ENCODE measurements at regions not wholly inside any gene's neighbourhood (a gene's known extent, or its start where the extent isn't known, plus 50 kb on each side); places are given as distances from the start of the nearest gene placed in this dataset.
"Not testable (repeated sequence)": the region's sequence is repeated elsewhere in the genome, so short reads cannot be mapped to it uniquely, and the experiment has no call there.

DNA sequence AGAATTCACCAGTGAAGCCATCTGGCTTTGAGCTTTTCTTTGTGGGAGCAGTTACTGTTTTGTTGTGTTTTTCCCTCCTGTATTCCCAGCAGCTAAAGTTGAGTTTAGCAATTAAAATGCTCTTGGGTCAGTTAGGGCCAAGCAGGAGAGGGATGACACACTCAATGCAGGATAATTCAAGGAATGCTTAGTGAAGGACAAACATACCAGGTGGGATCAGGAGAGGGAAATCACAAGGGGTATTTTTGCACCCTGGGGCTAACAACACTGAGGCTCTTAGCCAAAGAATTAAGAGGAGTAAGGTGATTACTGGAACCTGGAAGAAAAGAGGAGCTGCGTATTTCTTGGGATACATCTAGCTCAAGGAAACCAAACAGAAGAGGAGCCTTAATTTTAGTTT, 82.4 kb upstream of the KCND2 start:
- FAIRE-seq = no peak
- no peaks in the 10 kb centered on the region for H3K4me1 ChIP-seq (ENCODE audit: control insufficient read depth, extremely low read depth, insufficient read depth, low read length)
- dilution Hi-C loops (cut with MboI; ENCODE audit: extremely low pct_ligation_motif_present, low sequenced_read_pairs) = no loop called here

DNA sequence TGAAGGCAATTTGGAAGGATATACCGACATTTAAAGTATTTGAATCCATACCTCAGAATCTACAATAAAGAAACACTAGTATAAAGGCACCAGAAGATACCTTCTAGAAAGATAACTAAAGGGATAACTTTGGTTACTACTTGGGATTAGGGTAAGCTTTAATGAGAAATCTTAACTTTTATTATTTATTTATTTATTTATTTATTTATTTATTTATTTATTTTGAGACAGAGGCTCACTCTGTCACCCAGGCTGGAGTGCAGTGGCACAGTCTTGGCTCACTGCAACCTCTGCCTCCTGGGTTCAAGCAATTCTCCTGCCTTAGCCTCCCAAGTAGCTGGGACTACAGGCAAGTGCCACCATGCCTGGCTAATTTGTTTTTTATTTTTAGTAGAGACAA, 81.6 kb upstream of the KCND2 start:
- FAIRE-seq; DNase-seq (ENCODE audit: low read depth, low spot score); H3K9me1 ChIP-seq (ENCODE audit: control insufficient read depth, extremely low read depth, insufficient read depth, low read length); H3K36me3 ChIP-seq (ENCODE audit: control insufficient read depth in 2 of 2, extremely low read depth in 1 of 2, insufficient read depth in 2 of 2, low read length in 2 of 2); H2AFZ ChIP-seq (ENCODE audit: control insufficient read depth, low read length); dilution Hi-C loops (cut with MboI; ENCODE audit: extremely low pct_ligation_motif_present, low sequenced_read_pairs); H4K20me1 ChIP-seq (ENCODE audit: control insufficient read depth, extremely low read depth, insufficient read depth, low read length); H3K27ac ChIP-seq (ENCODE audit: control insufficient read depth, insufficient read depth, low read length); H3K79me2 ChIP-seq (ENCODE audit: control insufficient read depth, insufficient read depth, low read length); H3K4me2 ChIP-seq (ENCODE audit: control insufficient read depth, extremely low read depth, insufficient read depth, low read depth, low read length); H3K4me3 ChIP-seq (ENCODE audit: control insufficient read depth in 2 of 3, extremely low read depth in 1 of 3, insufficient read depth in 2 of 3, low read depth in 1 of 3, low read length in 3 of 3); H3K27me3 ChIP-seq (ENCODE audit: control insufficient read depth, extremely low read depth, insufficient read depth, low read length); H3K9ac ChIP-seq (ENCODE audit: control insufficient read depth, extremely low read depth, insufficient read depth, low read length); H3K9me3 ChIP-seq (ENCODE audit: control insufficient read depth, low read depth, low read length); H3K4me1 ChIP-seq (ENCODE audit: control insufficient read depth, extremely low read depth, insufficient read depth, low read length): not testable (repeated sequence)

More for the DNA sequence above, 82.4 kb upstream of the KCND2 start:
- Histone ChIP-seq H3K27ac (ENCODE audit: control insufficient read depth, insufficient read depth, low read length) (no peak overlapping the region), H3K27me3 (ENCODE audit: control insufficient read depth, extremely low read depth, insufficient read depth, low read length) (no peaks in the 10 kb centered on the region), H4K20me1 (ENCODE audit: control insufficient read depth, extremely low read depth, insufficient read depth, low read length) (no peaks in the 10 kb centered on the region), H3K79me2 (ENCODE audit: control insufficient read depth, insufficient read depth, low read length) (no peaks in the 10 kb centered on the region), H3K4me2 (ENCODE audit: control insufficient read depth, extremely low read depth, insufficient read depth, low read depth, low read length) (no peak overlapping the region), H3K36me3 (ENCODE audit: control insufficient read depth in 2 of 2, extremely low read depth in 1 of 2, insufficient read depth in 2 of 2, low read length in 2 of 2) (no peaks in the 10 kb centered on the region), H3K9me3 (ENCODE audit: control insufficient read depth, low read depth, low read length) (no peaks in the 10 kb centered on the region), H3K4me3 (ENCODE audit: control insufficient read depth in 2 of 3, extremely low read depth in 1 of 3, insufficient read depth in 2 of 3, low read depth in 1 of 3, low read length in 3 of 3) (no peak overlapping the region), H3K9me1 (ENCODE audit: control insufficient read depth, extremely low read depth, insufficient read depth, low read length) (no peaks in the 10 kb centered on the region), H2AFZ (ENCODE audit: control insufficient read depth, low read length) (no peak overlapping the region), H3K9ac (ENCODE audit: control insufficient read depth, extremely low read depth, insufficient read depth, low read length) (no peak overlapping the region)
- TF ChIP-seq, protein P1, sequence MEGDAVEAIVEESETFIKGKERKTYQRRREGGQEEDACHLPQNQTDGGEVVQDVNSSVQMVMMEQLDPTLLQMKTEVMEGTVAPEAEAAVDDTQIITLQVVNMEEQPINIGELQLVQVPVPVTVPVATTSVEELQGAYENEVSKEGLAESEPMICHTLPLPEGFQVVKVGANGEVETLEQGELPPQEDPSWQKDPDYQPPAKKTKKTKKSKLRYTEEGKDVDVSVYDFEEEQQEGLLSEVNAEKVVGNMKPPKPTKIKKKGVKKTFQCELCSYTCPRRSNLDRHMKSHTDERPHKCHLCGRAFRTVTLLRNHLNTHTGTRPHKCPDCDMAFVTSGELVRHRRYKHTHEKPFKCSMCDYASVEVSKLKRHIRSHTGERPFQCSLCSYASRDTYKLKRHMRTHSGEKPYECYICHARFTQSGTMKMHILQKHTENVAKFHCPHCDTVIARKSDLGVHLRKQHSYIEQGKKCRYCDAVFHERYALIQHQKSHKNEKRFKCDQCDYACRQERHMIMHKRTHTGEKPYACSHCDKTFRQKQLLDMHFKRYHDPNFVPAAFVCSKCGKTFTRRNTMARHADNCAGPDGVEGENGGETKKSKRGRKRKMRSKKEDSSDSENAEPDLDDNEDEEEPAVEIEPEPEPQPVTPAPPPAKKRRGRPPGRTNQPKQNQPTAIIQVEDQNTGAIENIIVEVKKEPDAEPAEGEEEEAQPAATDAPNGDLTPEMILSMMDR (optimal IDR thresholded peaks at IDR 0.05 in 1 of 3, IDR thresholded peaks at IDR 0.05 in 1 of 3, conservative IDR thresholded peaks at IDR 0.05 in 1 of 3; ENCODE audit: extremely low read depth in 1 of 3, insufficient read depth in 2 of 3, low read length in 3 of 3) = no peak
- TF ChIP-seq EZH2 (IDR thresholded peaks at IDR 0.05; ENCODE audit: low read length) = no peak
- DNase-seq (ENCODE audit: low read depth, low spot score) = no peak

DNA sequence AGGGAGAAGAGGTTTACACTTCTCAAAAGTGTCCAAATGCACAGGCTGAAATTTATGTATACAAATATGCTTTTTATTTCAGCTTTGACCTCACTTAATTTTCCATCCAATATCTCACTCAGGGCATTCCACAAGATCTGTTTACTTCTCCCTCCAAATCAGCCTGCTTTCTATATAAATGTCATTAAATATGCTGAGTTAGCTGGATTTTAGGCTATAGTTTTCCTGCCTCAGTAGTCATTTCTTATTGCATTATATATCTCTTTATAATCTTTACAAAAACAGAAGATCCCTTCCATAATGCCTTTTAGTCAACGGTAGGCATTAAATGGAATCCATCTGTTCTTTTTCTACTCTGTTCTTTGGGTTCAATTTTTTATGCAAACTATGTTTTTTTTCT, 71.7 kb upstream of the KCND2 start:
- Histone ChIP-seq H3K4me3 (ENCODE audit: control insufficient read depth in 2 of 3, extremely low read depth in 1 of 3, insufficient read depth in 2 of 3, low read depth in 1 of 3, low read length in 3 of 3) (no peak overlapping the region), H3K79me2 (ENCODE audit: control insufficient read depth, insufficient read depth, low read length) (no peaks in the 10 kb centered on the region), H3K4me1 (ENCODE audit: control insufficient read depth, extremely low read depth, insufficient read depth, low read length) (no peaks in the 10 kb centered on the region), H3K36me3 (ENCODE audit: control insufficient read depth in 2 of 2, extremely low read depth in 1 of 2, insufficient read depth in 2 of 2, low read length in 2 of 2) (no peaks in the 10 kb centered on the region), H3K9ac (ENCODE audit: control insufficient read depth, extremely low read depth, insufficient read depth, low read length) (no peak overlapping the region), H2AFZ (ENCODE audit: control insufficient read depth, low read length) (no peak overlapping the region), H3K9me3 (ENCODE audit: control insufficient read depth, low read depth, low read length) (no peaks in the 10 kb centered on the region), H3K4me2 (ENCODE audit: control insufficient read depth, extremely low read depth, insufficient read depth, low read depth, low read length) (no peak overlapping the region), H4K20me1 (ENCODE audit: control insufficient read depth, extremely low read depth, insufficient read depth, low read length) (no peaks in the 10 kb centered on the region), H3K9me1 (ENCODE audit: control insufficient read depth, extremely low read depth, insufficient read depth, low read length) (no peaks in the 10 kb centered on the region), H3K27me3 (ENCODE audit: control insufficient read depth, extremely low read depth, insufficient read depth, low read length) (no peaks in the 10 kb centered on the region), H3K27ac (ENCODE audit: control insufficient read depth, insufficient read depth, low read length) (no peak overlapping the region)
- TF ChIP-seq EZH2 (IDR thresholded peaks at IDR 0.05; ENCODE audit: low read length) = no peak
- TF ChIP-seq, protein P1 (optimal IDR thresholded peaks at IDR 0.05 in 1 of 3, IDR thresholded peaks at IDR 0.05 in 1 of 3, conservative IDR thresholded peaks at IDR 0.05 in 1 of 3; ENCODE audit: extremely low read depth in 1 of 3, insufficient read depth in 2 of 3, low read length in 3 of 3) = no peak
- dilution Hi-C loops (cut with MboI; ENCODE audit: extremely low pct_ligation_motif_present, low sequenced_read_pairs) = no loop called here
- DNase-seq (ENCODE audit: low read depth, low spot score) = no peak
- FAIRE-seq = no peak

Data from keratinocyte (primary cell).